ENCODE measurements at regions not wholly inside any gene's neighbourhood (a gene's known extent, or its start where the extent isn't known, plus 50 kb on each side); places are given as distances from the start of the nearest gene placed in this dataset.

DNA sequence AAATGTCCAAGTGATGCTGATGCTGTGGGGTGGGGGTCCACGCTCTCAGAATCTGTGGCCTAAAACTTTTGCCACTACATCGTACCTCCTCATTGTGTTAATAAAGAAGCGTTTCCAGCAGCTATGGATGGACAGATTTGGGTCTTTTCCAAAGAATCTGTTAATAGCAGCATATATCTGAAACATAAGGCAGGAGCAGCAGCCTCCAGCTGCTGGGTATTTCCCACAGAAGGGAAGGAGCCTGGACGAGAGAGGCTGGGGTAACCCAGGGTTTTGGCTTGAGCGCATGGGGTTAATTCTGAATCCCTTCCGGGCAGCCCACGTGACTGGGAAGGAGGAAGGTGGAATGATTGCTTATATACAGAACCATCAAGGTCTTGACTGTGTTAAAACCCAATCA lies 332.4 kb downstream of the BCOR start:
- Histone ChIP-seq H3K23ac (ENCODE audit: insufficient read length, low read depth, low read length) (no peak overlapping the region), H3K4me2 (ENCODE audit: insufficient read depth, insufficient read length, low read length) (no peak overlapping the region), H2BK20ac (ENCODE audit: low read depth, low read length, poor library complexity, severe bottlenecking) (no peak overlapping the region), H2BK120ac (ENCODE audit: low read depth, low read length, poor library complexity, severe bottlenecking) (no peak overlapping the region), H3K4me1 (ENCODE audit: insufficient read depth, low read length) (peaks cover 13% of the 10 kb centered on the region), H2BK15ac (ENCODE audit: low read depth, low read length) (no peak overlapping the region), H3K56ac (ENCODE audit: insufficient read length, low read depth, low read length) (no peak overlapping the region), H2AK5ac (ENCODE audit: insufficient read length, low read length) (no peak overlapping the region), H4K5ac (ENCODE audit: insufficient read length, low read depth, low read length) (no peak overlapping the region), H3K23me2 (ENCODE audit: insufficient read length, low read depth, low read length, poor library complexity, severe bottlenecking) (no peaks in the 10 kb centered on the region), H3K79me2 (ENCODE audit: insufficient read depth, low read length) (no peaks in the 10 kb centered on the region), H2AFZ (ENCODE audit: low read length) (no peak overlapping the region), H4K91ac (ENCODE audit: insufficient read length, low read depth, low read length) (no peak overlapping the region), H2BK12ac (ENCODE audit: insufficient read length, low read depth, low read length) (no peak overlapping the region), H3K9me3 (ENCODE audit: control insufficient read depth, low read depth, low read length) (no peaks in the 10 kb centered on the region), H4K8ac (replicated peaks; ENCODE audit: insufficient read length, low read depth, low read length) (no peak overlapping the region), H3K4ac (ENCODE audit: low read depth, low read length) (no peak overlapping the region), H3K27ac (ENCODE audit: insufficient read length, low read depth, low read length) (no peak overlapping the region), H3K79me1 (ENCODE audit: insufficient read depth, low read depth, low read length, poor library complexity, severe bottlenecking) (no peaks in the 10 kb centered on the region), H3T11ph (ENCODE audit: low read length) (no peak overlapping the region), H4K20me1 (ENCODE audit: control insufficient read depth, insufficient read depth, insufficient read length) (no peaks in the 10 kb centered on the region), H3K9ac (ENCODE audit: extremely low read depth, insufficient read length, low read length) (no peak overlapping the region), H3K18ac (ENCODE audit: insufficient read length, low read depth, low read length) (no peak overlapping the region), H3K27me3 (ENCODE audit: insufficient read depth, low read length) (no peaks in the 10 kb centered on the region), H2BK5ac (ENCODE audit: insufficient read length, low read length) (no peak overlapping the region), H3K14ac (ENCODE audit: insufficient read depth, low read length) (no peak overlapping the region)
- no CpG with 5 or more reads among the region's 7 CpGs for WGBS (ENCODE audit: extremely low coverage, insufficient read length, low lambda C conversion rate)
- no peak overlapping the region for H3K4me3 Mint-ChIP-seq
- peaks cover 7% of the 10 kb centered on the region; the same call in 1 of the 2 replicates for H3K27me3 Mint-ChIP-seq (ENCODE audit: low read depth)
- DNase-seq: no peak
- H3K9me3 Mint-ChIP-seq: peaks cover 55 to 64% of the 10 kb centered on the region in 2 experiments
- TF ChIP-seq, protein P1, sequence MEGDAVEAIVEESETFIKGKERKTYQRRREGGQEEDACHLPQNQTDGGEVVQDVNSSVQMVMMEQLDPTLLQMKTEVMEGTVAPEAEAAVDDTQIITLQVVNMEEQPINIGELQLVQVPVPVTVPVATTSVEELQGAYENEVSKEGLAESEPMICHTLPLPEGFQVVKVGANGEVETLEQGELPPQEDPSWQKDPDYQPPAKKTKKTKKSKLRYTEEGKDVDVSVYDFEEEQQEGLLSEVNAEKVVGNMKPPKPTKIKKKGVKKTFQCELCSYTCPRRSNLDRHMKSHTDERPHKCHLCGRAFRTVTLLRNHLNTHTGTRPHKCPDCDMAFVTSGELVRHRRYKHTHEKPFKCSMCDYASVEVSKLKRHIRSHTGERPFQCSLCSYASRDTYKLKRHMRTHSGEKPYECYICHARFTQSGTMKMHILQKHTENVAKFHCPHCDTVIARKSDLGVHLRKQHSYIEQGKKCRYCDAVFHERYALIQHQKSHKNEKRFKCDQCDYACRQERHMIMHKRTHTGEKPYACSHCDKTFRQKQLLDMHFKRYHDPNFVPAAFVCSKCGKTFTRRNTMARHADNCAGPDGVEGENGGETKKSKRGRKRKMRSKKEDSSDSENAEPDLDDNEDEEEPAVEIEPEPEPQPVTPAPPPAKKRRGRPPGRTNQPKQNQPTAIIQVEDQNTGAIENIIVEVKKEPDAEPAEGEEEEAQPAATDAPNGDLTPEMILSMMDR (conservative IDR thresholded peaks at IDR 0.05): no peak
- H3K36me3 Mint-ChIP-seq (ENCODE audit: insufficient read depth in 1 of 3, low read depth in 3 of 3): peaks cover 0 to 5% (median 2%) of the 10 kb centered on the region in 3 experiments; a peak in 6 of 7 replicates
- peaks cover 30 to 32% of the 10 kb centered on the region in 2 experiments for H3K4me1 Mint-ChIP-seq
- no peak overlapping the region for H3K27ac Mint-ChIP-seq

Measured in H9 (cell line).